H9 (cell line): ENCODE measurements at regions not wholly inside any gene's neighbourhood (a gene's known extent, or its start where the extent isn't known, plus 50 kb on each side); places are given as distances from the start of the nearest gene placed in this dataset.

Experiments used
- DNase-seq: peaks from one replicate; pipeline ENCODE4 v3.0.0-alpha.2; 2017
- H2AFZ ChIP-seq: one replicate; pipeline ENCODE4 v1.6.1; 2013; ENCODE audit warnings: mild to moderate bottlenecking, low read length, control low read depth, moderate library complexity
- H2AK5ac ChIP-seq: 2 replicates; pipeline ENCODE4 v1.6.1; 2013; ENCODE audit warnings: low read length, control low read depth, mixed read lengths; ENCODE audit not compliant: insufficient read length
- H2BK120ac ChIP-seq: one replicate; pipeline ENCODE4 v1.6.1; 2013; ENCODE audit warnings: low read depth, mild to moderate bottlenecking, low read length, control low read depth, inconsistent platforms; ENCODE audit not compliant: poor library complexity, severe bottlenecking
- H2BK12ac ChIP-seq: 2 replicates; pipeline ENCODE4 v1.6.1; 2013; ENCODE audit warnings: low read length, control low read depth, mixed read lengths, low read depth; ENCODE audit not compliant: insufficient read length
- H2BK15ac ChIP-seq: 2 replicates; pipeline ENCODE4 v1.6.1; 2013; ENCODE audit warnings: low read depth, low read length, control low read depth
- H2BK20ac ChIP-seq: one replicate; pipeline ENCODE4 v1.6.1; 2013; ENCODE audit warnings: low read depth, mild to moderate bottlenecking, low read length, control low read depth, inconsistent platforms; ENCODE audit not compliant: poor library complexity, severe bottlenecking
- H2BK5ac ChIP-seq: 2 replicates; pipeline ENCODE4 v1.6.1; 2013; ENCODE audit warnings: low read length, control low read depth, mixed read lengths; ENCODE audit not compliant: insufficient read length
- H3K14ac ChIP-seq: 2 replicates; pipeline ENCODE4 v1.6.1; 2013; ENCODE audit warnings: low read length, control low read depth; ENCODE audit not compliant: insufficient read depth
- H3K18ac ChIP-seq: 2 replicates; pipeline ENCODE4 v1.6.1; 2013; ENCODE audit warnings: low read depth, mild to moderate bottlenecking, mixed read lengths, low read length, control low read depth; ENCODE audit not compliant: insufficient read length
- H3K23ac ChIP-seq: 2 replicates; pipeline ENCODE4 v1.6.1; 2013; ENCODE audit warnings: low read length, control low read depth, mixed read lengths, low read depth; ENCODE audit not compliant: insufficient read length
- H3K23me2 ChIP-seq: 2 replicates; pipeline ENCODE4 v1.6.1; 2013; ENCODE audit warnings: low read depth, mild to moderate bottlenecking, mixed read lengths, low read length, control low read depth; ENCODE audit not compliant: insufficient read length, poor library complexity, severe bottlenecking
- H3K27ac ChIP-seq: 2 replicates; pipeline ENCODE4 v1.5.1; 2013; ENCODE audit warnings: low read length, control low read depth, mixed read lengths, low read depth; ENCODE audit not compliant: insufficient read length
- H3K27me3 ChIP-seq: 2 replicates; pipeline ENCODE4 v1.6.1; 2013; ENCODE audit warnings: low read length, control low read depth, inconsistent platforms; ENCODE audit not compliant: insufficient read depth
- H3K4ac ChIP-seq: 2 replicates; pipeline ENCODE4 v1.6.1; 2013; ENCODE audit warnings: low read depth, mild to moderate bottlenecking, control low read depth, inconsistent platforms, low read length, moderate library complexity
- H3K4me1 ChIP-seq: 2 replicates; pipeline ENCODE4 v1.6.1; 2013; ENCODE audit warnings: low read length, control low read depth, inconsistent platforms; ENCODE audit not compliant: insufficient read depth
- H3K4me2 ChIP-seq: 2 replicates; pipeline ENCODE4 v1.6.1; 2013; ENCODE audit warnings: low read length, control low read depth, mixed read lengths; ENCODE audit not compliant: insufficient read length, insufficient read depth
- H3K56ac ChIP-seq: 2 replicates; pipeline ENCODE4 v1.6.1; 2013; ENCODE audit warnings: low read depth, mild to moderate bottlenecking, mixed read lengths, low read length, control low read depth; ENCODE audit not compliant: insufficient read length
- H3K79me1 ChIP-seq: 2 replicates; pipeline ENCODE4 v1.6.1; 2013; ENCODE audit warnings: low read depth, mild to moderate bottlenecking, moderate library complexity, low read length, control low read depth, inconsistent platforms; ENCODE audit not compliant: insufficient read depth, poor library complexity, severe bottlenecking
- H3K79me2 ChIP-seq: 2 replicates; pipeline ENCODE4 v1.6.1; 2013; ENCODE audit warnings: low read length, control low read depth, inconsistent platforms; ENCODE audit not compliant: insufficient read depth
- H3K9ac ChIP-seq: 2 replicates; pipeline ENCODE4 v1.6.1; 2013; ENCODE audit warnings: low read length, control low read depth, mixed read lengths; ENCODE audit not compliant: insufficient read length; ENCODE audit errors: extremely low read depth
- H3K9me3 ChIP-seq: one replicate; pipeline ENCODE4 v1.6.1; 2013; ENCODE audit warnings: low read depth, low read length, inconsistent platforms; ENCODE audit not compliant: control insufficient read depth
- H3T11ph ChIP-seq: one replicate; pipeline ENCODE4 v1.6.1; 2013; ENCODE audit warnings: mild to moderate bottlenecking, low read length, control low read depth, inconsistent platforms
- H4K20me1 ChIP-seq: one replicate; pipeline ENCODE4 v1.6.1; 2013; ENCODE audit not compliant: control insufficient read depth, insufficient read length, insufficient read depth
- H4K5ac ChIP-seq: 2 replicates; pipeline ENCODE4 v1.6.1; 2013; ENCODE audit warnings: low read depth, mild to moderate bottlenecking, mixed read lengths, low read length, control low read depth; ENCODE audit not compliant: insufficient read length
- H4K8ac ChIP-seq: replicated peaks from 2 replicates; pipeline ENCODE4 v1.6.1; 2013; ENCODE audit warnings: low read length, control low read depth, mixed read lengths, low read depth; ENCODE audit not compliant: insufficient read length
- H4K91ac ChIP-seq: 2 replicates; pipeline ENCODE4 v1.6.1; 2013; ENCODE audit warnings: low read depth, mild to moderate bottlenecking, moderate library complexity, mixed read lengths, low read length, control low read depth; ENCODE audit not compliant: insufficient read length
- H3K27ac Mint-ChIP-seq, 3 experiments: 2 replicates in 2 of 3; 3 replicates in 1 of 3; pipeline ENCODE4 v1.8.0; 2020 to 2021; ENCODE audit warnings: mixed read lengths in 3 of 3, mild to moderate bottlenecking in 1 of 3, moderate library complexity in 1 of 3
- H3K27me3 Mint-ChIP-seq: 2 replicates; pipeline ENCODE4 v1.8.0; 2021; ENCODE audit warnings: low read depth, mild to moderate bottlenecking, moderate library complexity, mixed read lengths
- H3K36me3 Mint-ChIP-seq, 3 experiments: 2 replicates in 2 of 3; 3 replicates in 1 of 3; pipeline ENCODE4 v1.8.0; 2020 to 2021; ENCODE audit warnings: low read depth in 3 of 3, mixed read lengths in 3 of 3; ENCODE audit not compliant: insufficient read depth in 1 of 3
- H3K4me1 Mint-ChIP-seq, 2 experiments: 2 replicates each; pipeline ENCODE4 v1.8.0; 2020; ENCODE audit warnings: mixed read lengths in 2 of 2
- H3K4me3 Mint-ChIP-seq, 2 experiments: 2 replicates in 1 of 2; 3 replicates in 1 of 2; pipeline ENCODE4 v1.8.0; 2020 to 2021; ENCODE audit warnings: mild to moderate bottlenecking in 2 of 2, mixed read lengths in 2 of 2, moderate library complexity in 1 of 2
- H3K9me3 Mint-ChIP-seq, 2 experiments: 2 replicates in 1 of 2; 3 replicates in 1 of 2; pipeline ENCODE4 v1.8.0; 2020; ENCODE audit warnings: mild to moderate bottlenecking in 2 of 2, mixed read lengths in 2 of 2, moderate library complexity in 1 of 2
- CTCF ChIP-seq: fragments of 200-600 bp; sonication (generic); conservative IDR thresholded peaks from 3 replicates; pipeline ENCODE4 v1.8.0; 2021; ENCODE audit warnings: antibody characterized with exemption, mild to moderate bottlenecking
- WGBS: extraction: QIAGEN DNeasy Blood & Tissue Kit; methylation state at CpG from one replicate; pipeline ENCODE4 v1.1.7; 2013; ENCODE audit warnings: missing lambda C conversion rate, low lambda C conversion rate, mixed read lengths; ENCODE audit not compliant: insufficient read length; ENCODE audit errors: extremely low coverage; 5-methylcytosine and 5-hydroxymethylcytosine counted together

GRCh38 chr18:75859533-75859932, 432.0 kb upstream of the SMIM21 start:
- H2AK5ac ChIP-seq = no peak overlapping the region
- Mint-ChIP-seq H3K9me3 (no peaks in the 10 kb centered on the region), H3K36me3 (peaks cover 0 to 2% (median 0%) of the 10 kb centered on the region in 3 experiments; a peak in 2 of 7 replicates), H3K27me3 (no peaks in the 10 kb centered on the region; the same call in 1 of the 2 replicates), H3K4me1 (no peaks in the 10 kb centered on the region), H3K27ac (no peak overlapping the region), H3K4me3 (no peak overlapping the region)
- H3K79me2 ChIP-seq = no peaks in the 10 kb centered on the region
- H3T11ph ChIP-seq = no peak overlapping the region
- no peaks in the 10 kb centered on the region for H3K9me3 ChIP-seq
- H3K4me2 ChIP-seq = no peak overlapping the region
- no peak for TF ChIP-seq CTCF
- H2BK120ac ChIP-seq = no peak overlapping the region
- H3K4me1 ChIP-seq = no peaks in the 10 kb centered on the region
- no peak overlapping the region for H3K4ac ChIP-seq
- H4K8ac ChIP-seq = no peak overlapping the region
- H2BK12ac ChIP-seq = no peak overlapping the region
- no CpG with 5 or more reads among the region's 5 CpGs for WGBS
- H4K20me1 ChIP-seq = no peaks in the 10 kb centered on the region
- H2BK5ac ChIP-seq = no peak overlapping the region
- no peaks in the 10 kb centered on the region for H3K79me1 ChIP-seq
- no peak overlapping the region for H4K5ac ChIP-seq
- DNase-seq = no peak
- H3K14ac ChIP-seq = no peak overlapping the region
- H3K27me3 ChIP-seq = no peaks in the 10 kb centered on the region
- no peak overlapping the region for H3K9ac ChIP-seq
- H3K23me2 ChIP-seq = no peaks in the 10 kb centered on the region
- no peak overlapping the region for H2AFZ ChIP-seq
- H2BK20ac ChIP-seq = no peak overlapping the region
- no peak overlapping the region for H3K23ac ChIP-seq
- H3K18ac ChIP-seq = no peak overlapping the region
- no peak overlapping the region for H3K56ac ChIP-seq
- no peak overlapping the region for H3K27ac ChIP-seq
- H2BK15ac ChIP-seq = no peak overlapping the region
- H4K91ac ChIP-seq = no peak overlapping the region
